SKM-1 treated with dmso at 0.1 percent for 144 hours (cell line): ENCODE measurements at regions not wholly inside any gene's neighbourhood (a gene's known extent, or its start where the extent isn't known, plus 50 kb on each side); places are given as distances from the start of the nearest gene placed in this dataset.
"Not testable (repeated sequence)": the region's sequence is repeated elsewhere in the genome, so short reads cannot be mapped to it uniquely, and the experiment has no call there.

Source experiments
- DNase-seq: peaks from one replicate; lab custom pipeline; 2025; ENCODE audit not compliant: unreplicated experiment; lab: John Stamatoyannopoulos, UW

- DNase-seq: no peak
Measured at GRCh38 chr5:171541341-171541776, 121.9 kb downstream of the FGF18 start.

GRCh38 chr5:171542525-171543140, 123.2 kb downstream of the FGF18 start:
- DNase-seq: no peak

DNA sequence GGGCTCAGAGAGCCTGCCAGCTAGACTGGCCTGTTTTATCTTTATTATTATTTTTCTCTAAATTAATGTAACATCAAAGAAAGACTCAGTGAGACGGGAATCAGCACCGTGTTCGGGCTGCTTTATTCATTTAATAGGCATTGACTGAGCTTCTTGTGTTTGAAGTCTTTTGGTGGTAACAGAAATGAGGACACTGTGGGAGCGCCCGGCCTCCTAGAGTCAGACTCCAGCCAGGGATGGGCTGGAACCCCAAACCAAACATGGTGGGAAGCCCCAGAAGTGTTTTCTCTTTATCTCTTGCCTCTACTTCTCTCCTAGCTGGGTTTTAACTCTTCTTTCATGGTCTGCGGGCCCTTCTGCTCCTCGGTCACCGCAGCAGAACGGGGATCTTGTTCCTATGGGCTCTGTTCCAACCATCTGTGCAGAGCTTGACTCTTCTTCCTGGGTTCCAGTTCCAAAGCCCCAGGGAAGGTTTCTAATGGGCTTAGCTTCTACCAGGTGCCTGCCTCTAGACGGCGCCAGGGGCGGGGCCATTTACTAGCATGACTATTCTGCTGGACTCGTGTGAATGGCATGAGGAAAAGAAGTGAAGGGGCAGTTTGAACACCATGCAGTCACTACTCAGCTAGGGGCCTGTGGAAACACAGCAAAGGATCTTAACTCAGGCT, 123.8 kb downstream of the FGF18 start:
- DNase-seq: no peak

DNA sequence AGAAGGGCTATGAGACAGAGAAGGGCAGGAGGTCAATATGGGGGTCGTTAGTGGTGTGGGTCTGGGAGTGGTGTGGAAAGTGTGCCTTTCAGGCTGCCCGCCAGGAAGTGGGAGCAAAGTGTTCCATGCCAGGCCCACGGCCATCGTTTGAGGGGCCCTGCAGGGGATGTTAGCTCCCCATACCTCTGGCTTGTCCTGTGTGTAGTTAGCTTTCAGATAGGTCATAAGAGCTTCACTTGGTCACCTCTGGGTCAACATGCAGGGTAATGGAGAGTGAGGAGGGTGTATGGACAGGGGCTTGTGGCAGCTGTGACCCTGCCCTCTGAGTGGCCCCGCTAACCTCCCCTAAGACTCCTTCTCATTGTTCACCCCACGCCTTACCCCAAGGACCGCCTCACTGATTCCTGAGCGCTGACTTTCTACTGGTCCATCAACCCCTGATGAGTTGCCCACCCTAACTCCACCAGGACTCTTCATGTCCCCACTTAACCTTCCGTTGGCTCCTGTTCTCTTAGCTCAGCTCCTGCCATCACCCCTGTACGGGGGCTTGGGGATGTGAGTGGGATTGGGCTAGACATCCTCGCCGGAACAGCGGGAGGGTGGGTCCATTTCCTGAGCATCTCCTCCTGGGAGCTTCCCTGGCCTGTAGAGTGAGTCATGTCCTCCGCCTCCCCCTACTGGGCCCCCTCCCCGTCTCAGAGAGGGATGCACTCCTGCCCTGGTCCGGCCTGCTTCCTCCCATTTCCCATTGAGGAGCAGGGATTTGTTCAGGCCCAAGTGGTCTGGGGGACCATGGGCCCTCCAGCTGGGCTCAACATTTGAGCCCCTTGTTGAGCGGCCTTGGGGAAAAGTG, 125.7 kb downstream of the FGF18 start:
- DNase-seq: no peak

- no peak for DNase-seq
Measured at GRCh38 chr5:171549274-171549673, 129.8 kb downstream of the FGF18 start.

DNA sequence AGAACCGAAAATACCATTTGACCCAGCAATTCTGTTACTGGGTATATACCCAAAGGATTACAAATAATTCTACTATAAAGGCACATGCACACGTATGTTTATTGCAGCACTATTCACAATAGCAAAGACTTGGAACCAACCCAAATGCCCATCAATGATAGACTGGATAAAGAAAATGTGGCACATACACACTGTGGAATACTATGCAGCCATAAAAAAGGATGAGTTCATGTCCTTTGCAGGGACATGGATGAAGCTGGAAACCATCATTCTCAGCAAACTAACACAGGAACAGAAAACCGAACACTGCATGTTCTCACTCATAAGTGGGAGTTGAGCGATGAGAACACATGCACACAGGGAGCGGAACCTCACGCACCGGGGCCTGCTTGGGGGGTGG, 134.4 kb downstream of the FGF18 start:
- DNase-seq: not testable (repeated sequence)

GRCh38 chr5:171555160-171555559, 135.7 kb downstream of the FGF18 start:
- DNase-seq: no peak

GRCh38 chr5:171562822-171563221, 143.4 kb downstream of the FGF18 start:
- DNase-seq: no peak

- DNase-seq: no peak
Measured at GRCh38 chr5:171568389-171568788, 148.9 kb downstream of the FGF18 start.

GRCh38 chr5:171569065-171569712, 149.7 kb downstream of the FGF18 start:
- no peak for DNase-seq

DNA sequence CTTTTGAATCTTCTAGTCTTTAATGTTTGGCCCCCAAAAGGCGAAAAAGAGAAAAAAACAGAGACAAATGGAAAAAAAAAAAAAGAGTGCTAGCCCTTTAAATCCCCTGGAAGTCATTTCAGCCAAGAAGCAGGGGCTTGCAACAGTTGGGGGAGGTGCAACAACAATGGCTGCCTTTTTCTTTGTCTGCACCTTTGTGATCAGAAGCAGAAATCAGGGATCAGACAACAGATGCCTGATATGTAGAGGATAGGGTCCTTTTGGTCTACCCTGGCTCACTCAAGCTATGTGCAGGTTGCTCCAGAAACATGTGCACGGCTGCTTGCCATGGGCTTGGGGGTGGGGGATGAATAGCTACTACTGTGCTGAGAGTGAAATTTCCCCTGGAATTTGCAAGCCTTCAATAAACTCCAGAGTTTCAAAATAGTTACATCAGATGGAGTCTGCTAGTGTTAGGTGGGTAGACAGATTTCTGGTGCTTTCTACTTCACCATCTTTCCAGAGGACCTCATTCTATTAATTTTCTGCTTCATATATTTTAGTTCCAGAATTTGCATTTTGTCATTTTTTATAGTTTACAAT, 150.9 kb downstream of the FGF18 start:
- no peak for DNase-seq

GRCh38 chr5:171571663-171572062, 152.2 kb downstream of the FGF18 start:
- DNase-seq: no peak

- no peak for DNase-seq
Measured at GRCh38 chr5:171573021-171573420, 153.6 kb downstream of the FGF18 start.

DNA sequence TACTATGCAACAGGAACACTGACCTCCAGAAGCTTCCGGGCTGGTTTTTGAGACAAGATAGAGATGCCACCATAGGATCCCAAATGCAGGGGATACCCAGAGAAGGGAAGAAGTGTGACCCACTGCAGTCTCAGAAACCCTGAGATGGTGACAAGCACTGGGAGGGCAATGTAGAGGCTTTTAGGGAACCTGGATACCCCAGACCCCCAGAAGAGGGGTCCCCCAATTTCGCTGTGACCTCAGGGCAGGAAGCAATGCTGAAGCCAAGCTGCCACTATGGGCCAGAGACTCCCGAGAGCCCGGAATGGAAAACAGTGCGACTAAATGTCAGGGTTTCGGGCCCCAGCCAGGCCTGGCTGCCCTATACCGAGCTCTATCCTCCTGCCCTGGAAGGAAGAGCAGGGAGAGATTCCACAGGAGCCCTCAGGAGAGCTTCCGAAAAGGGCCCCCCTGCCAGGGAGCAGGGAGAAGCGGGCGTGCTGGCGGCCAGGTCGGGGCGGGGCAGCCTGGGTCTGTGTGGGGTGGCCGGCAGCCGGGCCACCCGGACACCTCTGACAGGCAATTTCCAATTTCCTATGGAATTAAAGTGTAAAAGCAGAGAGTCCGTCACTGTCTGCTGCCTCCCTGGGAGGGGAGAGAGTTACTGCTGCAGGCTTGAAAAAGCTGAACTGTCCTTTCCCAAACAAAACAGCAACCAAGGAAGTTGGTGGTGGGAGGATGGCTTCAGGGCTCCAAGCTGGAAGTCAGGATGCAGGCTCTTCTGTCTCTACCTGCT, 154.2 kb downstream of the FGF18 start:
- DNase-seq: no peak

- DNase-seq: no peak
Measured at GRCh38 chr5:171574376-171574775, 154.9 kb downstream of the FGF18 start.

DNA sequence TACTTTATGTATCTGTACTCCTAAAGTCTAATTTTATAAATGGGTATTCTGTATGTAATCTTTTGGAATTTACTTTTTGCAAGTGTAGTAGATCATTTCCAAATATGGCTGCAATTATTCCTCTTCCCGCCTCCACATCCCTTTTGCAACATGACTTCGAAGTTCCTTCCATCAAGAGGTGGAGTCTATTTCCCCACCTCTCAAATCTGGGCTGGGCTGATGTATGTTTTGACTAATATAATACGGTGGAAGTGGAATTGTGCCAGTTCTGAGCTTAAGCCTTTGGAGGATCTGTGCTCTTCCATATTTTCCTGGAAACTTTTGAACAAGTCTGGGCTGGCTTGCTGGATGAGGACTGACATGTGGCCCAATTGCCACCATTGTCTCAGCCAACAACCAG, 155.9 kb downstream of the FGF18 start:
- no peak for DNase-seq

- no peak for DNase-seq
Measured at GRCh38 chr5:171575808-171576207, 156.4 kb downstream of the FGF18 start.

DNA sequence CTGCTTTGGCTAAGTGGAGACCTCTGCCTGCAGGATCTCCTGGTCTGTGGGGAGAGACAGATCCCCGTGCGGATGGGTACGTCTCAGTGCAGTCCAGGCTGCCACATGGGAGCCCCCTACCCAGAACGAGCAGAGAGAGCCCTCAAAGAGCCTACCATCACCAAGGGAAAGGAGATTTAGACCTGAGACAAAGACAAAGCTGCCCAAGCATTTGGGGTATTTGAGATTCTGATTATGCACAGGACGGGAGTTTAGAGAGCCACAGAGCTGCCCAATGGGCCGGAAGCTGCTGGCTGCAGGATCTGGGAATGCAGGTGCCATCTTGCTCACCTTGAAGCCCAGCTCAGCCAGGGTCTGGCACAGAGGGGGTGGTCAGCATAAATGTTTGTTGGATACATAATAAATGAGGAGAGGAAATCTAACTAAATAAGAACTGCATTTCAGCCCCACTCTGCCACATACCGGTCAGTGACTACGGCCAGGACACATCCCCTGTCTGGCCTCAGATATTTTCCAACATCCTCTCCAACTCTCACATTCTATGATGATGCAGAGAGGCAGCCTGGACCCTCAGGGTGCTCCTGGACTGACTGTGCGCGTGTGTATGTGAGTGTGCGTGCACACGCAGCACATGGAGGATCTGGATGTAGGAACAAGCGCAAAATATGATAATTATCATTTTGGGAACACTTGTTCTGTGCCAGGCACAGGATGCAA, 157.8 kb downstream of the FGF18 start:
- DNase-seq: no peak

DNA sequence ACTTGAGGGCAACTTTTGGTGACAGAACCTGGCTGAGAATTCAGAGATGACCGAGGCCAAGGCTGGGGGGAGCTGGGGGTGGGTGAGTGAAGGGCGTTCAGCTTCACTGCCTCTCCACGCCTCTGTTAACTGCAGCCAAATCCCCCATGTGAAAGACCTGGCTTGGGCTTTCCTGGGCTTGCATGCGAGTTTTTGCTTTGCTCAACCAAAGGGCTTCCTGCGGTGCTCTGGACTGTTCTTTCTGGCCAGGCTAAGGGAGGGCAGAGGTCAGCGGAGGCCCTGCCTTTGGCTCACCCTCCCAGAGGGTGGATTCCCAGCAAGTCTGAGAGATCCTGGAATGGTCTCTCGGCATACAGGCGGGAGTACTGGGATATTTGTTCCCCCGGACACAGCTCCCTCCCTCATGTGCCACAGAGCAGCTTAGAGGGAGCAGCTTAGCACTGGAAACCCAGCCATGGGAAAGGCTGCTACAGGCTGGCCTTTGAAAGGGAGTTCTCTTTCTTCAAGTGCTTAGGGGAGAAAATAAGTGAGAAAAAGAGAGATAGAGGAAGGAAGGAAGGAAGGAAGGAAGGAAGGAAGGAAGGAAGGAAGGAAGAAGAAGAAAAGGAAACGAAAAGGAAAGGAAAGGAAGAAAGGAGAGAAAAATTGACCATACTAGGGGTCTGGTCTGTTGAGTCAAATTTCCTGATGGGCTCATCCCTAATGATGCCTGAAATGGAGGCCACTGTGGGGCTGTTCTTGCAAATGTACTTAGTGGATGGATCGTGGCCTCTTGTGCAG, 158.8 kb downstream of the FGF18 start:
- no peak for DNase-seq
